SIG-M5 treated with dmso at 0.1 percent for 504 hours (cell line): ENCODE measurements at regions not wholly inside any gene's neighbourhood (a gene's known extent, or its start where the extent isn't known, plus 50 kb on each side); places are given as distances from the start of the nearest gene placed in this dataset.

Source experiments
- DNase-seq: peaks from one replicate; lab custom pipeline; 2025; ENCODE audit not compliant: unreplicated experiment; lab: John Stamatoyannopoulos, UW

DNA sequence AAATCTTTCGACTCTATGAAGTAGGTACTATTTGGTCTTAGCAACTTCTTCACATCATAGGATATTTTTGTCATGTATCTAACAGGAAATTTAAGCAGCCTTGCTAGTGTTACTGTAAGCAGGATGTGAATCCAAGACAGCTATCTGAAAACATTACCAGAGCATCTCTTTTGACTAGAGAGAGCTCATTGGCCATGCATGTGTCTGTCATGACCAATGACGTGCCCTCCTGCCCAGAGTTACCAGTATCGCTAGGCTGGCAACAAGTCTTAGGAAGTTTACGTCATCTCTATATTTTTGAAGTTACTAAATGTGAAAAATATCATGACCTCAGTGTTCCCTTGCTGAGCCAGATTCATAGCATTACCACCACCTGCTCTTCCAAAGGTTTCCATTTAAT, 130.9 kb upstream of the TP63 start:
- no peak for DNase-seq

DNA sequence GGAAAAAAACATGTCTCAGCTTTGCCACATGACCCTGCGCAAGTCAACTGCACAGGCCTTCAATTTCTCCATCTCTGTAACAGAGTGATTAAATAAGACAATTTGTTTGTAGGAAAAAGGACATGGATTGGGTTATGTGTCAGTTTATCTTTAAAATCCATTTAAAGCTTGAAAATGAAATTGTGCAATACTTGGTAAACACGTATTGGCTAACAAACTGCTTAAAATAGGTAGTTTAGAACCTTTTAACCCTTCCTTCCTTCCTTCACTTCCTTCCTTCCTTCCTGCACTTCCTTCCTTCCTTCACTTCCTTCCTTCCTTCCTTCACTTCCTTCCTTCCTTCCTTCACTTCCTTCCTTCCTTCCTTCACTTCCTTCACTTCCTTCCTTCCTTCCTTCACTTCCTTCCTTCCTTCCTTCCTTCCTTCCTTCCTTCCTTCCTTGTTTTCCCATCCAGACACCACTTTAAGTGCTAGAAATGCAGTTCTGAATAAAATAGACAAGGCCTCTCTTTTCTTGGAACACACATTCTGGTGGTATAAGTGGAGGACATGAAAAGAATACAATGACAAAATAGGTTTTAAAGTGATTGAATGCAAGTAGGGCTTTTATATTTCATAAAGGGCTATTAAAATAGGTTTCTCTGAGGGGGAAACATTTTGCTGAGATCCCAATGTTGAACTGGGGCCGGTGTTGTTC, 130.2 kb upstream of the TP63 start:
- DNase-seq: no peak

DNA sequence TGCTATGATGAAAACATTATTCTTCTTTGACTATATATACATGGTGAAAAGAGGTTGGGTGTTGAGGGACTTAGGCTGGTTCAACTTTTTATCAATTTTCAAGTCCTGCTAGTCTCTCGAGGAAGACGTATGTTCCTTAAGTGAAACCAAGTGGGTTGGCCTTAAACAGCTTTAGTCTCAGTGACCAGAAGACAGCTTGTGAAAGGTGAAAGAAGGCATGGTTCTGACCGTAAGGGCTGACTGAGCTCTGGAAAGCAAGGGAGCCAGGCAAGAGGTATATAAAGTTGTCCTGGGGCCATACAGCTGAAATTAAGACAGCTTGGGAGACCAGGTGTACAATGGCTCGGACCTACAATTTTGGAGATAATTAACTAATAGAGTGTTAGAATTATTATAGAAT, 128.9 kb upstream of the TP63 start:
- no peak for DNase-seq

DNA sequence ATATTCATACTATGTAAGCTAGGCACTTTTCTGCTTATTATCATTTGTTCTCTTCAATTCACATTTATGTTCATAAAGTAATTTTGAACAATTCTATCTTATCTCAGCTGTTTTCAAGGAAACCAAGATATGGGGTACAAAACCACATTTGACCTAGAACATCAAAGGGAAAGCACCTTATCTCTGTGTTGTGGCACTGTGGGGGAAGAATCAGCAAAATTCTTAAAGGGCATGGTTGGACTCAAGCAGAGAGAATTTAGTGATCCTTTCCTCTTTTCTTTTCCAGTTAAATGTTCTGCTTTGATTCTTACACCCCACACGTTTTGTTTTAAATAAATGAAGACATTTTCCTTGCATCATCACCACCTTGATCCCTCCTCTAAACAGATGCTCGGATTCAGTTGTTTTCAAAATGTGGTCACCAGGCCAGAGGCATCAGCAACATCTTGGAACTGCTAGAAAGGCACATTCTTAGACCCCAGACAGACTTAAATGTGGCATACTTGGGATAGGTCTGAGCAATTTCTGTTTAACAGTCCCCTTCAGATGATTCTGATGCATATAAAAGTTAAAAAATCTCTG, 128.4 kb upstream of the TP63 start:
- no peak for DNase-seq

DNA sequence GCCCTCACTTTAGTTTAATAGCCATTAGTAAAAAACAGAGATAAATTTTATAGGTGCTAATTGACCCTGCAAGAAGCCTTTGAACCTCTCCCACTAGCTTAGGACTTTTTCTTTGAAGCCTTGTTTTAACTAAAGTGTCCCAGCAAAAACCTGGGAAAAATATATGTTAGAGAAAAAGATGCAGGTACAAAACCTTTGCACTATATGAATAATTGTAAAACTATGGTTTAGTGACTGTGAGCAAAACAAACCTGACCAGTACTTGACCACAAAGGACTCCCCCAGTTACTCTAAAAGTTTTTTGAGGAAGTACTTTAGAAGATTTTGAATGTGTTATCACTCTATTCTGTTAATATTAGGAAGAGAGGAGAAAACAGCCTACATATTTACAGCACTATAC, 123.3 kb upstream of the TP63 start:
- peak; percentile 24 for DNase-seq

DNA sequence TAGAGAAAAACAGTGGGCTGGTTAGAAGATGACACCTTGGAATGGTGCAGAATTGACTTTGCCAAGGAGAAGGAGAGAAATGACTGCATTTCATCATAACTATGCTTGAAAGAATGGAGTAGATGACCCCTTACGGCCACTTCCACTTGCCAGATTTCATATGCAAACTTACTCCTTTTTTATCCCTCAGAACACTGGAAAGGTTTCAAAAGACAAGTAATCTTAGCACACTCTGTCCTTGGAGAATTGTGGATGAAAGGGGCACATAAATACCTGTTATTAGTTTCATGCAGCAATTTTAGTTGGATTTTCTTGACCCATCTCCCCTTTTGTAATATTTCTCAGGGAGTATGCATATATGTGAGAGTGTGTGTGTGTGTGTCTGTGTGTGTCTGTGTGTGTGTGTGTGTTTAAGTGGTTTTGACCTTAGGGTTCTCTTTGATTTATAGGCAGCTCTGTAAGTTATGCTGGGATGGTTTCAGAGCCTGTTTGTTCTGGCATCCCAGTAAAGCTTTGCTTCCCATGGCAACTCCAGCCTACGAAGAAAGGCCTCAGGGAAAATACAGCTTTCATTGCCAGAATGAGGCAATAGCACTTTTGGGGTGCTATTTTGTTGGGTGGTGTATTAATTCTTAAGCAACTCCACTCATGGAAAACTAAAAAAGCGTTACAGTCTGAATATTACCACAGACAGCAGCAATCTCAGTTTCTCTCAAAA, 122.2 kb upstream of the TP63 start:
- no peak for DNase-seq

DNA sequence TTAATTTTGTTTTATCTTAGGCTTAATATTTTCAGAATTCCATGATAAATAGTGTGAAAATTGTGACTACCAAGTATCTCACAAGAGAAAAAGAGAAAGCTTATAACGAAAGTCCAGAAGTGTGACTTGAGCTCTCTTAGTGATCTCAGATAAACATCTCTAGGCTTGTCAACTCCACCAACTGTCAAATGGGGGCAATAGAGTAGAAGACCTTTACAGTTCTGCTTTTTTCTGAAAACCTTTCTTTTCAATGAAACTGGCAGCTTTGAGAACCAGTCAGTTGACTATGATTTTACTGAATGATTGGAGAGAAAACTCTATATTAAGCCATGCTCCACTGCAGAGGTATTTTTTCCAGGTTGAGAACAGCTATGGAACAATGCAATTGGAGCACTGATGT, 119.2 kb upstream of the TP63 start:
- peak; percentile 68 for DNase-seq

DNA sequence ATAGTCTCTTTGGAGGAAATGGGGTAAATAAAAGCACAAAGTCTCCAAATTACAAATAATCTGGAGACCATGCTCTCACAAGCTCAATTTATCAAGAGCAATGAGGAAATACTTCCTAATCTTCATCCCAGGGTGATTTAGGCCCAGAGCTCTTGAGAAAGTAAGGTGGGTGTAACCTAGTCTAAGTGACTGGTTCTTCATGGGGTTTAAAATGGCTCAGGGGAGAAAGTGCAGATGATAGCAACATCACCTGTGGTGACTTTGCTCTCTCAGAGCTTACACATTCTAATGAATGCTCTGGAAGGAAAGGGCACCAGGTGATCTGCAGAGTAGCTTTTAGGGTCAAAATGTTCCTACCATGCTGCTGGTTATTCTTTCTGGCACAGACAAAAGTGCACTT, 118.4 kb upstream of the TP63 start:
- no peak for DNase-seq

DNA sequence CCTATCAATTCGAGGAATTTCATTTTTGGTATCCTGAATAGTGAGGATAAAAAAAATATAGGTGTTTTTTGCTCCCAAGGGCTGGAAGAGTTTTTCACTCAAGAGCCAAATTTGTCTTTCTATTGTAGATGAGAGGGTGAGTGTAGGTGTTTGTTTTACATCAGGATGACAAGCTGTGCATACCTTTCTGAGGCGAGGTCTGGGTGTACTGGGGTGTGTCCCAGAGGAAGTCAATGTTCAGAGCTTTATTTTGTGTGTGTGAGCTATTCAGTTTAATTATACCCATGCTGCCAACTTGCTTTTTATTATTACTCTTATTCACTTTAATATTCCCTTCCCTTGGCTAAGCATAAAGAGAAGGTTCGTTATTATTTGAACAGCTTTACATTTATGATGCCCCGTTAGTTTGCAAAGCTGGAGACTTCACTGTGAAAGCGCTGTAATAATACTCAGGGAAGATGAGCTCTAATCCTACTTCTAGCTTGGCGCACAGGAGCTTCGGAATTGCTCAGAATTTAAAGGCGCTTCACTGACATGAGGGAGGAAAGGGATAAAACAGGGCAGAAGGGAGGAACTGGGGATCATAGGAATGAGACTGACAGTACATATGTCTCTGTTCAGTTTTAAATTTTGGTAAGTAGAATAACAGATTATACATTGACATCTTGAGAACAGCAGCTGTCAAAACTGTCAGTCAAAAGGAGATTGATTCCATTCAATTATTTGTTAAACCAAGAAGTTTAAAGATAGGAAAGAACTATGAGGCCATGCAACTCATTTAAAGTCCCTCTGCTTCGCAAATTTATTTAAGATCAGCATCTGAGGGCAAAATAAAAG, 117.7 kb upstream of the TP63 start:
- no peak for DNase-seq

DNA sequence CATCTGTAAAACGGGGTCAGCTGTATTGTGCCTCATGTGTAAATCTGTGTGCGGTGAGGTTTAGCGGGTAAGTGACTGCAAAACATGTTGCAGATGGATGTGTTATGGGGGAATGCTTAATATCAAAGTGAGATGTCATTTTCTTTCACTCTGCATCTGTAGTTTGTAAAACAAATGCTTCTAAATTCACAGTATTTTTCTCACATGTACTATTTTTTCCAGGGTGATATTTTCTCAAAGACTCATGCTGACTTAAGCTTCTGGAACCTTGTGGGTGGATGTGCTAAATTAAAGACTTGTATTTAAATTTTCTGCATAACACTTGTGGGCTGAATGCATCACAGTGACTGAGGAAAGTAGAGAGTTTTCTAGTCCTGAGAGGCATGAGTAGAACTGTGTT, 115.2 kb upstream of the TP63 start:
- DNase-seq: no peak

DNA sequence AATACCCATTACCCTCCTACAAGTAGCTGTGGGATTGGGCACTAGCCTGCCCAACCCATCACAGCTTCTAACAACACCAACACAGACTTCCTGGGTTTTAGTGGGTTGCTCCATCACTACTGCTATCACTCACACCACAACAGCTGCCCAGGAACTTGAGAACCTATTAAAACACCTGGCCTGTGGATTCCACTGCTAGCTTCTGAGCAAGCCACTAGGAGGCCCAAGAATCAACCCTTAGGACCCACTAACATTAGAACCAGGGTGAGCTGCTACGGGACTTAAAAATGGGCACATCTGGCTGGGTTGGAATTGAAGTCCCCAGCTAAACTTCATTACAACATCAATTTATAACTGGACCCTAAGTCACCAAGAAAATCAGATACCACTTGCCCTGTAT, 113.2 kb upstream of the TP63 start:
- no peak for DNase-seq

DNA sequence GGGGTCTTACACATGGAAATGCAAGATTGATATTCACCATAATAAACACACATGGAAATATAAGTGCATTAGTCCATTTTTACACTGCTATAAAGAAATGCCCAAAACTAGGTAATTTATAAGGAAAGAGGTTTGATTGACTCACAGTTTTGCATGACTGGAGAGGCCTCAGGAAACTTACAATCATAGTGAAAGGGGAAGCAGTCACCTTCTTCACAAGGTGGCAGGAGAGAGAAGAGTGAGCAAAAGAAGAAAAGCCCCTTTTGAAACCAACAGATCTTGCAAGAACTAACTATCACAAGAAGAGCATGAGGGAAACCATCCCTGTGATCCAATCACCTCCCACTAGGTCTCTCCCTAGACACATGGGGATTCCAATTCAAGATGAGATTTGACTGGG, 111.7 kb upstream of the TP63 start:
- no peak for DNase-seq

DNA sequence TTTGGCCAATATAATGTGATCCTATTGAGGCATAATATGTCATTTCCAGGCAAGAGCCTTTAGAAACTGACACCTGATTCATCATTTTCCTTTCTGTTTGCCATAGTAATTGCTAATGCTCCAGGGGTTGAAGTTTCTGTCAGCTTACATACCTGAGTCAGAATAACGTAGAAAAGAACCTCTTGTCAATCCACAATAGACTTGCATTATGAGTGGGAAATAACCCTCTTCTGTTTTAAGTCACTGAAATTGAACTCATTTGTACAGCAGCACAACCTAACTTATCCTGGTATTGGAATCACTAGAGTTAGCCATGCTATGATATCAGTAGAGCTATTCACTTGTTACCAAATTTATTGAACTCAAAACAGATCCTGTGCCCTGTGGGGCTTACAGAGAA, 101.7 kb upstream of the TP63 start:
- DNase-seq: no peak

DNA sequence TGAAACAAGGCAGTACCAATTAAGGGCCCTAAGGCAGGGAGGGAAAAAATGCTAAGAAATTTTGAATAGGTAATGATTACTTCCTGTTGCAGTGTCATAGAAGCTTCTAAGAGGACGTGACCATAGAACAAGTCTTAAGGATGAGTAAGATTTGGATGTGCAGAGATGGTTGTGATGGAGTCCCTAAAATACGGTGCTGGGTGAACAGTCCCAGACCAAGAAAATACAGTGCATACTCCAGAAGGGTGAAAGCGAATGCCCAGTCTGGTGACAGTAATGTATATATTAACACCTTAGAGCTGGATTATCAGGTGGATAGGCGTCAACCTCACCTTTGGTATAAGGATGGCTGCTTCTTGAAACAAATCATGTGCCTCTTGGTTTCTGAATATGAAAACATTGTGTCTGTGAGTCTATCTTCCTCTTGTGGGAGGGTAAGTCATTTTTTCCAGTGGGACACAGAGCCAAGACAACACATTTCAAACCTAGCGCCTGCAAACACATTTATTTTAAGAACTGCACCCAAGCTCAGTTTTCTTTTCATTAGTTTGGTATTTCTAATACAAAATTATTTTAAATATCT, 101.2 kb upstream of the TP63 start:
- no peak for DNase-seq

DNA sequence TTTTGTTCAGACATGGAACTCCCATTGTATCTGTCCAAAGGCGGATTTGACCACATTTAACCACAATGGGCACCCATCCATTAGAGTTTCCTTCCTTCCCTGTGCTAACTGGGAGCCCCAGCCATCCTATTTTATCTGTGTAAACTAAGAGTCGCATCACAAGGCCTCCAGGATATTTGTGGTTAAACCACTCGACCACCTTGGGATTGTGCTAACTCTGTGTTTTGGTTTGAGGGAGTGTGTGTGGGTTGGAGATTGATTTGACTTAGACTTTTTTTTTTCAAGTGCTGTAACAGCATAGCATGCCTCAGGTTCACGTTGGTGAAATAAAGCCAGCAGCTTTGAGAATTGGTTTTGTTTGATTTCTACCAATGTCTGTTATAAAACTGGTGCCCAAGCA, 100.4 kb upstream of the TP63 start:
- DNase-seq: no peak

DNA sequence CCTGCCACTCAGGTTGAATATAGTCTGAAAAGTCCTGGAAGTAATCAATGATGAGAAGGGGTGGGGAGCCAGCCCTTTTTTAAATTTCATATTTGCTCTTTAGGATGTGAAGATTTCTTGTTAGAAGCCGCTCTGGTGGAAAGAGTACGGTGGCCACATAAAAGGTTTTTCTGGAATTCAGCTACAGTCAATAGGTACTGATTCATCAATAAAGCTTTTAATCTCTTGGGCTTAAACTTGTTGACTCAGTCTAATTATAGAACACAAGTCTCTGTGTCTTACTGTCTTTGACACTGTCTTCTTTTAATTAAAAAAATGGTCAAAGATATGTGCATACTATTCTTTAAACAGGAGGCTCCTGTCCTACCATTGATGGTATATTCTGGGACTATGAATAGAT, 99.9 kb upstream of the TP63 start:
- no peak for DNase-seq

DNA sequence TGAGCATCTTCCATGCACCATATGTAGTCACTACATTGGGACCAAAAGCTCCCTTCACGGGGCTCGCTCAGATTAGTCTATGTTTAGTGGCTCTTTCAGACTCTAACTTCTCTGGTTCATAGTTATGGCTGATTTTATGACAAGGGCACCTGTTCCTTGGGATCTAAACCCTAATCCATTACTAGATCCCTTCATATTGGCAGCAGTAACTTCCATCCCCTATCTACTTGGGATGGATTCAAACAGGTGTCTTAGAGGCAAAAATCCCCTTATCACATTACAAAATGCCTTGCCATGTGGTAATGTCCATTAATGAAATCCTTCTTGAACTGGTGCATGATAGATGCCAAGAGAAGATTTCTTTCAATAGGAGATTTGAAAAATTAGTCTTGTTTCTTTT, 96.7 kb upstream of the TP63 start:
- no peak for DNase-seq

DNA sequence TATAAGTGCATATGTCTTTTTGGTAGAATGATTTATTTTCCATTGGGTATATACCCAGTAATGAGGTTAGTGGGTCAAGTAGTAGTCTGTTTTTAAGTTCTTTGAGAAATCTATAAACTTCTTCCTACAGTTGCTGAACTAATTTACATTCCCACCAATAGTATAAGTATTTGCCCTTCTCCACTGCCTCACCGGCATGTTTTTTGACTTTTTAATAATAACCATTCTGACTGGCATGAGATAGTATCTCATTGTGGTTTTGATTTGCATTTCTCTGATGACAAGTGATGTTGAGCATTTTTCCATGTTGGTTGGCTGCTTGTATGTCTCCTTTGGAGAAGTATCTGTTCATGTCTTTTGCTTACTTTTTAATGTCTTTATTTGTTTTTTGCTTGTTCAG, 94.1 kb upstream of the TP63 start:
- no peak for DNase-seq

DNA sequence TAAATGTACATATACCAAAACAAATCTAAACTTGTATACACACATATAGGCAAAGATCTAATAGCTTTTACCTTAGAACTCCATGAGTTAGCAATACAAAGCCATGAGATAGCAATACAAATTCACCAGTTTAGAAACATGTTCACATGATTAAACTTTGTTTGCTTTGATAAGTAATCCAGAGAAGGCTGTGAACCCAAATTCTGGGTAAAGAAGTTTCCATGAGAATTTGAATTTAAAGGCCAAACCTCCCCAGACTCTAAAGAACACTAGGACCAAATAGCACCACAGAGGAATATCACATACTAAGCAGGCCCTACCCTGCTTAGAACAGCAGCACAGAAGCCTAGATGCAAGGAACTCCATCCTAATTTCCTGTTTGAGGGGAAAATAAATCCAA, 83.7 kb upstream of the TP63 start:
- no peak for DNase-seq

DNA sequence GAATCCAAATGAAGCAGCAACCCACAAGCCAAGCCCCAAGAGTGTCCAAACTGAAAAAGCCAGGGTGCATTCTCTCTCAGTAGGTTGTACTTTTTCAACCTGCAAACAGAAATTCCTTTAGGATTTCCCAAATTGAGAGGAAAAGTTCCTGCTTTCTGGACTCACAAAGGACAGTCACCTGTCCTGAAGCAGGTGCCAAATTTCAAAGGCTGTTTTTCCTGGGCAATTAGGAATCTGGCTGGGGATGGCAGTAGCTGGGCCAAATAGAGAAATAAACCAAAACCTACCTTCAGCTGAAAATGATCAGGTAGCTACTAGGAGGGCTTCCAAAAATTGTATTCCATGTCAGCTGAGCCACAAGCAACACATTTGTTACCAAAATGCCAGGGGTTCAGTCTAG, 83.1 kb upstream of the TP63 start:
- no peak for DNase-seq

DNA sequence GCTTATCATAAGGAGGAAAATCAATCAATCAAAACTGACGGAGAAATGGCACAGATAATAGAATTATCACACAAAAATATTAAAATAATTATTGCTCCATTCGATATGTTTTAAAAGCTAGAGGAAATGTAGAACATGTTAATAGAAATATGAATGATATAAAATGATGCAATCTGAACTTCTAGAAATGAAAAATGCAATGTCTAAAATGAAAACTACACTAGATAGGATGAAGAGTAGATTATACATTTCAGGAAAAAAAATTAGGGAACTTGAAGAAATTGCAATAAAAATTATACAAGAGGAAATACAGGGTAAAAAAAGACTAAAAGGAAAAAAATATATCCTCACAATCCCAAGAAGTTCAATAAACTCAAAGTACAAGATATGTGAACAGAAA, 80.2 kb upstream of the TP63 start:
- DNase-seq: no peak
